Progenitor cell of endocrine pancreas (in vitro differentiated cells): ENCODE measurements at regions not wholly inside any gene's neighbourhood (a gene's known extent, or its start where the extent isn't known, plus 50 kb on each side); places are given as distances from the start of the nearest gene placed in this dataset.
A peak's percentile ranks its signal among the peaks of the same experiment; 100 is the strongest.
"Not testable (repeated sequence)": the region's sequence is repeated elsewhere in the genome, so short reads cannot be mapped to it uniquely, and the experiment has no call there.

Source experiments
- DNase-seq: peaks from one replicate; pipeline ENCODE4 v3.0.0; 2021; ENCODE audit warnings: low spot score; ENCODE audit not compliant: unreplicated experiment
- H3K27ac Mint-ChIP-seq: 2 replicates; pipeline ENCODE4 v1.8.0; 2021; ENCODE audit warnings: mild to moderate bottlenecking, moderate library complexity, mixed read lengths
- H3K27me3 Mint-ChIP-seq: 2 replicates; pipeline ENCODE4 v1.8.0; 2021; ENCODE audit warnings: mixed read lengths
- H3K36me3 Mint-ChIP-seq: 2 replicates; pipeline ENCODE4 v1.8.0; 2022; ENCODE audit warnings: mixed read lengths; ENCODE audit not compliant: insufficient read depth
- H3K4me1 Mint-ChIP-seq: 2 replicates; pipeline ENCODE4 v1.8.0; 2021; ENCODE audit warnings: low read depth, mixed read lengths
- H3K4me3 Mint-ChIP-seq: 2 replicates; pipeline ENCODE4 v1.8.0; 2021; ENCODE audit warnings: low read depth, mild to moderate bottlenecking, moderate library complexity, mixed read lengths
- H3K9me3 Mint-ChIP-seq: 2 replicates; pipeline ENCODE4 v1.8.0; 2021; ENCODE audit warnings: low read depth, mixed read lengths
- TF ChIP-seq, protein P1 (sequence below): fragments of 200-600 bp; sonication (generic); IDR thresholded peaks from one replicate; pipeline ENCODE4 v1.5.0; 2021; ENCODE audit warnings: antibody characterized with exemption, mild to moderate bottlenecking; ENCODE audit not compliant: unreplicated experiment

DNA sequence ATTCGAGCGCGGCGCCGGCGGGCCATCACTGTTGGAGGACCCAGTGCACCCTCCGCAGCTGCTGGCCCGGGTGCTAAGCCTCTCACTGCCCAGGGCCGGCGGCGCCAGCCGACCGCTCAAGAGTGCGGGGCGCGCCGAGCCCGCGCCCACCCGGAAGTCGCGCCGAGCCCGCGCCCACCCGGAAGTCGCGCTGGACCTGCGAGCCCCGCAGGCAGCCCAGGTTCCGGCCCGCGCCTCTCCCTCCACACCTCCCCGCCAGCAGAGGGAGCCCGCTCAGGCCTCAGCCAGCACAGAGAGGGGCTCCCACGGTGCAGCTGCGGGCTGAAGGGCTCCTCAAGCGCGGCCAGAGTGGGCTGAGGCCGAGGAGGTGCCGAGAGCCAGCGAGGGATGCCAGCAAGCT, 170.8 kb downstream of the GTF2H2C_2 start:
- not testable (repeated sequence) for H3K36me3 Mint-ChIP-seq, H3K4me3 Mint-ChIP-seq, H3K9me3 Mint-ChIP-seq, H3K27ac Mint-ChIP-seq, H3K4me1 Mint-ChIP-seq, H3K27me3 Mint-ChIP-seq
- DNase-seq = peak; percentile 9
- TF ChIP-seq, protein P1, sequence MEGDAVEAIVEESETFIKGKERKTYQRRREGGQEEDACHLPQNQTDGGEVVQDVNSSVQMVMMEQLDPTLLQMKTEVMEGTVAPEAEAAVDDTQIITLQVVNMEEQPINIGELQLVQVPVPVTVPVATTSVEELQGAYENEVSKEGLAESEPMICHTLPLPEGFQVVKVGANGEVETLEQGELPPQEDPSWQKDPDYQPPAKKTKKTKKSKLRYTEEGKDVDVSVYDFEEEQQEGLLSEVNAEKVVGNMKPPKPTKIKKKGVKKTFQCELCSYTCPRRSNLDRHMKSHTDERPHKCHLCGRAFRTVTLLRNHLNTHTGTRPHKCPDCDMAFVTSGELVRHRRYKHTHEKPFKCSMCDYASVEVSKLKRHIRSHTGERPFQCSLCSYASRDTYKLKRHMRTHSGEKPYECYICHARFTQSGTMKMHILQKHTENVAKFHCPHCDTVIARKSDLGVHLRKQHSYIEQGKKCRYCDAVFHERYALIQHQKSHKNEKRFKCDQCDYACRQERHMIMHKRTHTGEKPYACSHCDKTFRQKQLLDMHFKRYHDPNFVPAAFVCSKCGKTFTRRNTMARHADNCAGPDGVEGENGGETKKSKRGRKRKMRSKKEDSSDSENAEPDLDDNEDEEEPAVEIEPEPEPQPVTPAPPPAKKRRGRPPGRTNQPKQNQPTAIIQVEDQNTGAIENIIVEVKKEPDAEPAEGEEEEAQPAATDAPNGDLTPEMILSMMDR = peak; percentile 20
